ENCODE measurements at regions not wholly inside any gene's neighbourhood (a gene's known extent, or its start where the extent isn't known, plus 50 kb on each side); places are given as distances from the start of the nearest gene placed in this dataset.

DNA sequence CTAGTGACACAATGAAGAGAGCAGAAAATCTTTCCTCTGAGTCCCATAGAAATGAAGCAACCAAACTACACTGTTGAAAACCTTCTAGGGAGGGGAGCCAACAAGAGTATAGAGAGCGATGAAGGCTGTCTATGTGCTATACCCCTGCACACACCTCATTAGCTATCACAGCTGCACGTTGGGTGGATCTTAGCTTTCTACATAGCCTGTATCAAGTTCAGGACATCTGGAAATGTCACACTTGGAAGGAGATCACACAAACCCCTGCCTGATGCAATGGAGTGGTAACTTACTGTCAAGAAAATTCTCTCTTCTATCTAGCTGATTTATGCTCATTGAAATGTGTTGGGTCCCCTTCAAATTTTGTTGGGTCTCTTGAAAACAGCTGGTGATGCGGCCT is 127.0 kb upstream of the NTRK2 start:
- no peak for TF ChIP-seq POLR2A (IDR thresholded peaks at IDR 0.05)
- TF ChIP-seq POLR2AphosphoS5 (IDR thresholded peaks at IDR 0.05): no peak
- TF ChIP-seq, protein P1, sequence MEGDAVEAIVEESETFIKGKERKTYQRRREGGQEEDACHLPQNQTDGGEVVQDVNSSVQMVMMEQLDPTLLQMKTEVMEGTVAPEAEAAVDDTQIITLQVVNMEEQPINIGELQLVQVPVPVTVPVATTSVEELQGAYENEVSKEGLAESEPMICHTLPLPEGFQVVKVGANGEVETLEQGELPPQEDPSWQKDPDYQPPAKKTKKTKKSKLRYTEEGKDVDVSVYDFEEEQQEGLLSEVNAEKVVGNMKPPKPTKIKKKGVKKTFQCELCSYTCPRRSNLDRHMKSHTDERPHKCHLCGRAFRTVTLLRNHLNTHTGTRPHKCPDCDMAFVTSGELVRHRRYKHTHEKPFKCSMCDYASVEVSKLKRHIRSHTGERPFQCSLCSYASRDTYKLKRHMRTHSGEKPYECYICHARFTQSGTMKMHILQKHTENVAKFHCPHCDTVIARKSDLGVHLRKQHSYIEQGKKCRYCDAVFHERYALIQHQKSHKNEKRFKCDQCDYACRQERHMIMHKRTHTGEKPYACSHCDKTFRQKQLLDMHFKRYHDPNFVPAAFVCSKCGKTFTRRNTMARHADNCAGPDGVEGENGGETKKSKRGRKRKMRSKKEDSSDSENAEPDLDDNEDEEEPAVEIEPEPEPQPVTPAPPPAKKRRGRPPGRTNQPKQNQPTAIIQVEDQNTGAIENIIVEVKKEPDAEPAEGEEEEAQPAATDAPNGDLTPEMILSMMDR (IDR thresholded peaks at IDR 0.05): no peak
- TF ChIP-seq EP300 (IDR thresholded peaks at IDR 0.05): no peak
- WGBS, 5 donors: 75 to 82% (median 77%) methylated on average over 3 of the region's 3 CpGs
- H3K27ac ChIP-seq: no peak overlapping the region
- H3K4me1 ChIP-seq: no peaks in the 10 kb centered on the region
- H3K36me3 ChIP-seq: no peaks in the 10 kb centered on the region
- H3K4me3 ChIP-seq: no peak overlapping the region
- no peak for DNase-seq
- peaks cover 0 to 12% (median 9%) of the 10 kb centered on the region in 4 donors for H3K9me3 ChIP-seq
- no peaks in the 10 kb centered on the region for H3K27me3 ChIP-seq
- intact Hi-C loops (cut with DNase I; ENCODE audit: low total_unique reads): no loop called here

- H3K4me1 ChIP-seq: no peaks in the 10 kb centered on the region
- TF ChIP-seq EP300 (IDR thresholded peaks at IDR 0.05) (no peak), POLR2A (IDR thresholded peaks at IDR 0.05) (no peak), POLR2AphosphoS5 (IDR thresholded peaks at IDR 0.05) (no peak)
- TF ChIP-seq, protein P1 (IDR thresholded peaks at IDR 0.05): no peak
- 19 to 52% (median 39%) methylated on average over 1 of the region's 1 CpG for WGBS, 5 donors
Measured at GRCh38 chr9:84554069-84554664, 115.4 kb upstream of the NTRK2 start.

DNA sequence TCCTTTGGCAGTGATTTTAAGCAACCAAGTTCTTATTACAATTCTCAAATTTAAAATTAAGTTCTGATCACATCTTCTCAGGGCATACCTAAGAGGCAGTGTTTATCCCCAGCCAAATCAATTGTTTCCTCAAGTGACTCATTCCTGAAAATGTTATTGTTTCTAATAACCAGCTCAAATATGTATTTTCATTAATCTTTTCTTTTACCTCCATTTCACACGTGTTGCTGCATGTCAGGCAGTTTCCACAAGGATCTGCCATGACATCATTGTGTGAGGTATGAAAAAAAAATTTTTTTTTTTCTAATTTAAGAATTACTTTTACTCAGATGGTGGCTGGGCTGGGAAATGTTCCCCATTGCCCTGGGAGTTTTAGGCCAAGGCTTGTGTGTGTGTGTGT is 113.0 kb upstream of the NTRK2 start:
- Histone ChIP-seq H3K9me3 (peaks cover 0 to 3% (median 0%) of the 10 kb centered on the region in 4 donors), H3K4me1 (no peaks in the 10 kb centered on the region), H3K27ac (no peak overlapping the region), H3K27me3 (no peaks in the 10 kb centered on the region), H3K4me3 (no peak overlapping the region), H3K36me3 (no peaks in the 10 kb centered on the region)
- WGBS, 5 donors: 14 to 28% (median 20%) methylated on average over 1 of the region's 1 CpG
- TF ChIP-seq, protein P1 (IDR thresholded peaks at IDR 0.05): no peak
- TF ChIP-seq EP300 (IDR thresholded peaks at IDR 0.05): no peak
- no peak for TF ChIP-seq POLR2AphosphoS5 (IDR thresholded peaks at IDR 0.05)
- TF ChIP-seq POLR2A (IDR thresholded peaks at IDR 0.05): no peak
- intact Hi-C loops (cut with DNase I; ENCODE audit: low total_unique reads): no loop called here
- no peak for DNase-seq

More at GRCh38 chr9:84554069-84554664, 115.4 kb upstream of the NTRK2 start:
- peaks cover 0 to 3% (median 0%) of the 10 kb centered on the region in 4 donors for H3K9me3 ChIP-seq
- intact Hi-C loops (cut with DNase I; ENCODE audit: low total_unique reads): no loop called here
- no peak for DNase-seq
- no peaks in the 10 kb centered on the region for H3K36me3 ChIP-seq
- no peaks in the 10 kb centered on the region for H3K27me3 ChIP-seq
- H3K4me3 ChIP-seq: no peak overlapping the region
- H3K27ac ChIP-seq: no peak overlapping the region

- no peaks in the 10 kb centered on the region for H3K36me3 ChIP-seq
- no peaks in the 10 kb centered on the region for H3K9me3 ChIP-seq
- H3K27me3 ChIP-seq: no peaks in the 10 kb centered on the region
- H3K27ac ChIP-seq: no peak overlapping the region
- no peak overlapping the region for H3K4me3 ChIP-seq
- WGBS, 5 donors: 76 to 85% (median 79%) methylated on average over 4 of the region's 4 CpGs
- no peak for DNase-seq
- intact Hi-C loops (cut with DNase I; ENCODE audit: low total_unique reads): no loop called here
- TF ChIP-seq POLR2AphosphoS5 (IDR thresholded peaks at IDR 0.05) (no peak), POLR2A (IDR thresholded peaks at IDR 0.05) (no peak), EP300 (IDR thresholded peaks at IDR 0.05) (no peak)
- TF ChIP-seq, protein P1 (IDR thresholded peaks at IDR 0.05): no peak
- H3K4me1 ChIP-seq: no peaks in the 10 kb centered on the region
Measured at GRCh38 chr9:84557751-84558150, 111.8 kb upstream of the NTRK2 start.
